Cardiac muscle cell (in vitro differentiated cells and primary cell): ENCODE measurements at regions not wholly inside any gene's neighbourhood (a gene's known extent, or its start where the extent isn't known, plus 50 kb on each side); places are given as distances from the start of the nearest gene placed in this dataset.
A peak's percentile ranks its signal among the peaks of the same experiment; 100 is the strongest.
"Not testable (repeated sequence)": the region's sequence is repeated elsewhere in the genome, so short reads cannot be mapped to it uniquely, and the experiment has no call there.

ENCODE experiments used
- DNase-seq, 2 donors: peaks; one replicate each; pipeline versions ENCODE4 v3.0.0 to v3.0.0-alpha.2; 2010 to 2017; ENCODE audit warnings: low read depth in 1 of 2, low spot score in 1 of 2
- H3K27ac ChIP-seq: fragments of 200-600 bp; sonication (generic); 2 replicates; pipeline ENCODE4 v1.5.1; 2016
- H3K27me3 ChIP-seq: fragments of 200-600 bp; sonication (generic); 2 replicates; pipeline ENCODE4 v1.6.0; 2016; ENCODE audit warnings: control low read depth
- H3K36me3 ChIP-seq: fragments of 200-600 bp; sonication (generic); 2 replicates; pipeline ENCODE4 v1.5.1; 2016; ENCODE audit warnings: control low read depth
- H3K4me1 ChIP-seq: fragments of 200-600 bp; sonication (generic); 2 replicates; pipeline ENCODE4 v1.8.1; 2017; ENCODE audit warnings: low read depth, mild to moderate bottlenecking, mixed run types
- H3K4me3 ChIP-seq: fragments of 200-600 bp; sonication (generic); 2 replicates; pipeline ENCODE4 v1.5.1; 2016; ENCODE audit warnings: mild to moderate bottlenecking
- H3K9me3 ChIP-seq: fragments of 200-600 bp; sonication (generic); 2 replicates; pipeline ENCODE4 v1.5.1; 2017; ENCODE audit warnings: low read depth, mild to moderate bottlenecking, control low read depth
- CTCF ChIP-seq: IDR thresholded peaks from 2 replicates; pipeline ENCODE4 v1.5.1; 2012; ENCODE audit warnings: low read depth, mild to moderate bottlenecking, low read length

GRCh38 chr17:30706461-30707335, 117.8 kb downstream of the CRLF3 start:
- Histone ChIP-seq H3K27ac (peak overlapping the region; percentile 91), H3K4me3 (peak overlapping the region; percentile 71)
- not testable (repeated sequence) for DNase-seq

GRCh38 chr17:30706004-30706403, 118.5 kb downstream of the CRLF3 start:
- not testable (repeated sequence) for H3K36me3 ChIP-seq, H3K4me3 ChIP-seq
- DNase-seq, result peak in 1 of 2 donors; percentile 24

More at GRCh38 chr17:30706461-30707335, 117.8 kb downstream of the CRLF3 start:
- H3K9me3 ChIP-seq, H3K27me3 ChIP-seq, H3K4me1 ChIP-seq, H3K36me3 ChIP-seq: not testable (repeated sequence)

GRCh38 chr17:30701498-30701989, 122.9 kb downstream of the CRLF3 start:
- H3K27ac ChIP-seq, result no peak overlapping the region
- H3K27me3 ChIP-seq, result peaks cover 8% of the 10 kb centered on the region
- no peak overlapping the region for H3K4me3 ChIP-seq
- H3K4me1 ChIP-seq, result no peaks in the 10 kb centered on the region
- H3K9me3 ChIP-seq, result no peaks in the 10 kb centered on the region
- no peaks in the 10 kb centered on the region for H3K36me3 ChIP-seq
- TF ChIP-seq CTCF, result no peak
- DNase-seq, result no peak

More at GRCh38 chr17:30706004-30706403, 118.5 kb downstream of the CRLF3 start:
- H3K4me1 ChIP-seq, H3K27ac ChIP-seq, H3K9me3 ChIP-seq, H3K27me3 ChIP-seq: not testable (repeated sequence)

- DNase-seq, H3K4me1 ChIP-seq, H3K27ac ChIP-seq, H3K4me3 ChIP-seq, H3K9me3 ChIP-seq, H3K36me3 ChIP-seq, H3K27me3 ChIP-seq: not testable (repeated sequence)
Observed at GRCh38 chr17:30700833-30701232, 123.7 kb downstream of the CRLF3 start.

GRCh38 chr17:30697619-30698460, 126.7 kb downstream of the CRLF3 start:
- H3K27ac ChIP-seq, H3K4me3 ChIP-seq: not testable (repeated sequence)
- TF ChIP-seq CTCF, result peak; percentile 81

GRCh38 chr17:30696234-30696633, 128.3 kb downstream of the CRLF3 start:
- no peaks in the 10 kb centered on the region for H3K4me1 ChIP-seq
- no peaks in the 10 kb centered on the region for H3K36me3 ChIP-seq
- H3K9me3 ChIP-seq, result no peaks in the 10 kb centered on the region
- H3K27me3 ChIP-seq, result peaks cover 15% of the 10 kb centered on the region
- DNase-seq, result no peak
- H3K27ac ChIP-seq, result no peak overlapping the region
- H3K4me3 ChIP-seq, result no peak overlapping the region
- no peak for TF ChIP-seq CTCF

More at GRCh38 chr17:30697619-30698460, 126.7 kb downstream of the CRLF3 start:
- peak; percentile 63 to 73 for DNase-seq
- H3K36me3 ChIP-seq, H3K9me3 ChIP-seq, H3K4me1 ChIP-seq: not testable (repeated sequence)
- peaks cover 15% of the 10 kb centered on the region for H3K27me3 ChIP-seq

GRCh38 chr17:30695265-30695811, 129.2 kb downstream of the CRLF3 start:
- not testable (repeated sequence) for H3K4me1 ChIP-seq, H3K27ac ChIP-seq, H3K4me3 ChIP-seq, H3K9me3 ChIP-seq, H3K36me3 ChIP-seq
- DNase-seq, result peak in 1 of 2 donors; percentile 74
- H3K27me3 ChIP-seq, result peaks cover 15% of the 10 kb centered on the region
